ENCODE measurements at regions not wholly inside any gene's neighbourhood (a gene's known extent, or its start where the extent isn't known, plus 50 kb on each side); places are given as distances from the start of the nearest gene placed in this dataset.

DNA sequence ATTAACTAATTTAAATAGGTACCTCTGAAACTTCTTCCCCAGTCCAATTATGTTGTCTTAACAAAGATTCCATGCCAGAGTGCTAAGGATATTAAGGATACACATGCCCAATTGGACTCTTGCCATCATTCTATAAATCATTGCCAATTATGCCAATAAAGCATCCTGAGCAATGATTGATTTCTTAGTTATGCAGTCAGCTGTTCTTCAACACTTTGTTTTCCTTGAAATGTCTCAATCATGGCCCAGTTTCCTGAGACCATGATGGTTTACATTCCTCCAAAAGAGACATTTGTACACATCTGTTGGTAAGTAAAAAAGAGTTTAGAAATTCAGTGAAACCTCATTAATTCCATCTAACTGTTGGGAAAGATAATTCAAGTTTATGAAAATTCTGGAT, 180.4 kb upstream of the PKN2 start:
- Histone ChIP-seq H3K27ac (ENCODE audit: low read length) (no peak overlapping the region), H3K4me3 (ENCODE audit: low read length) (no peak overlapping the region), H3K27me3 (replicated peaks; ENCODE audit: insufficient read depth, low read length) (no peaks in the 10 kb centered on the region), H3K9me3 (replicated peaks; ENCODE audit: insufficient read depth, low read length) (no peaks in the 10 kb centered on the region), H3K4me1 (ENCODE audit: low read length) (no peaks in the 10 kb centered on the region), H3K36me3 (replicated peaks; ENCODE audit: insufficient read depth, low read length) (no peaks in the 10 kb centered on the region), H3K79me2 (ENCODE audit: low read length) (no peaks in the 10 kb centered on the region), H3F3A (ENCODE audit: insufficient read depth, low read length) (no peaks in the 10 kb centered on the region), H3K9me2 (replicated peaks; ENCODE audit: insufficient read depth, low read length) (no peaks in the 10 kb centered on the region), H4K20me1 (ENCODE audit: insufficient read depth, low read length) (no peaks in the 10 kb centered on the region), H3K4me2 (ENCODE audit: low read depth, low read length) (no peak overlapping the region), H2AFZ (ENCODE audit: low read length) (no peak overlapping the region), H3K9ac (ENCODE audit: low read length) (no peak overlapping the region)
- DNase-seq: no peak
- TF ChIP-seq, protein P1, sequence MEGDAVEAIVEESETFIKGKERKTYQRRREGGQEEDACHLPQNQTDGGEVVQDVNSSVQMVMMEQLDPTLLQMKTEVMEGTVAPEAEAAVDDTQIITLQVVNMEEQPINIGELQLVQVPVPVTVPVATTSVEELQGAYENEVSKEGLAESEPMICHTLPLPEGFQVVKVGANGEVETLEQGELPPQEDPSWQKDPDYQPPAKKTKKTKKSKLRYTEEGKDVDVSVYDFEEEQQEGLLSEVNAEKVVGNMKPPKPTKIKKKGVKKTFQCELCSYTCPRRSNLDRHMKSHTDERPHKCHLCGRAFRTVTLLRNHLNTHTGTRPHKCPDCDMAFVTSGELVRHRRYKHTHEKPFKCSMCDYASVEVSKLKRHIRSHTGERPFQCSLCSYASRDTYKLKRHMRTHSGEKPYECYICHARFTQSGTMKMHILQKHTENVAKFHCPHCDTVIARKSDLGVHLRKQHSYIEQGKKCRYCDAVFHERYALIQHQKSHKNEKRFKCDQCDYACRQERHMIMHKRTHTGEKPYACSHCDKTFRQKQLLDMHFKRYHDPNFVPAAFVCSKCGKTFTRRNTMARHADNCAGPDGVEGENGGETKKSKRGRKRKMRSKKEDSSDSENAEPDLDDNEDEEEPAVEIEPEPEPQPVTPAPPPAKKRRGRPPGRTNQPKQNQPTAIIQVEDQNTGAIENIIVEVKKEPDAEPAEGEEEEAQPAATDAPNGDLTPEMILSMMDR (IDR thresholded peaks at IDR 0.05; ENCODE audit: low read length): no peak
- no peak for TF ChIP-seq EZH2phosphoT487 (IDR thresholded peaks at IDR 0.05; ENCODE audit: low read length)

DNA sequence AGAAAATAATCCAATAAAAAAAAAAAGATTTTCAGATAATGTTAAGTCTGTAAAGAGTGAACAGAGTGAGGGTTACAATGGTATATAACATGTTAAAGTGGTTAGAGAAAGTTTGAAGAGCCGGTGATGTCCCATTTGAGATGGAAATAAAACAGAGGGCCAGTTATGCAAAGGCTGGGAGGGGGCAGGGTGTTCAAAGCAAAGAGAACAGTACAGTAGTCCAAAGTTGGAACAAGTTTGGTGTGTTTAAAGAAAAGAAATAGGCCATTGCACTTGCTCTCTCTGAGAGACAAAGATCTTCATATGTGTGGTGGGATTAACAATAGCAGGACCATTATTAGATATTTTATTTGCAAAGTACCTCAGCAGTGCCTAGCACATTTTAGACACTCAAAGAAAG, 179.5 kb upstream of the PKN2 start:
- H3K79me2 ChIP-seq (ENCODE audit: low read length): no peaks in the 10 kb centered on the region
- no peaks in the 10 kb centered on the region for H4K20me1 ChIP-seq (ENCODE audit: insufficient read depth, low read length)
- no peak overlapping the region for H3K4me2 ChIP-seq (ENCODE audit: low read depth, low read length)
- no peaks in the 10 kb centered on the region for H3F3A ChIP-seq (ENCODE audit: insufficient read depth, low read length)
- no peaks in the 10 kb centered on the region for H3K36me3 ChIP-seq (replicated peaks; ENCODE audit: insufficient read depth, low read length)
- H3K9me3 ChIP-seq (replicated peaks; ENCODE audit: insufficient read depth, low read length): no peaks in the 10 kb centered on the region
- H3K9me2 ChIP-seq (replicated peaks; ENCODE audit: insufficient read depth, low read length): no peaks in the 10 kb centered on the region
- no peak overlapping the region for H3K27ac ChIP-seq (ENCODE audit: low read length)
- H3K9ac ChIP-seq (ENCODE audit: low read length): no peak overlapping the region
- H3K4me3 ChIP-seq (ENCODE audit: low read length): no peak overlapping the region
- no peaks in the 10 kb centered on the region for H3K27me3 ChIP-seq (replicated peaks; ENCODE audit: insufficient read depth, low read length)
- H2AFZ ChIP-seq (ENCODE audit: low read length): no peak overlapping the region
- TF ChIP-seq, protein P1 (IDR thresholded peaks at IDR 0.05; ENCODE audit: low read length): no peak
- TF ChIP-seq EZH2 (optimal IDR thresholded peaks at IDR 0.05; ENCODE audit: low read depth, low read length): no peak
- TF ChIP-seq EZH2phosphoT487 (IDR thresholded peaks at IDR 0.05; ENCODE audit: low read length): no peak
- H3K4me1 ChIP-seq (ENCODE audit: low read length): no peaks in the 10 kb centered on the region
- DNase-seq: no peak

DNA sequence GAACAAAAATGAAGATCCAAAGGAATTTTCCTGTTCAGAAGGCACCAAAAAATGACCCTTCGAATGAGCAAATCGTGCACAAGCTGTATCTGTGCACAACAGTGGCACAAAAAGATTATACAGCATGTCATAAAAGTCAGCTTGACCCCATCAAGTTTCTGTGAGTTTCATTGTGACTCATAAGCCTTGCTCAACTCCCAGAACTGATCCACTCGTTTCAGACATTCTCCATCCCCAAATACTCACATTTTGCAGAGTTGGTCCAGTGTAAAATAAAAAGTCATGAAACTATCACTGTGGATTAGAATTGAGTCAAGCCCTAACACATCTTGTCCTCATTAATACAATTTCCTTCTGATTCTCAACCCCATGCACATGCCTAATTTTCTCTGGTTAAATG, 174.7 kb upstream of the PKN2 start:
- H3K4me2 ChIP-seq (ENCODE audit: low read depth, low read length): no peak overlapping the region
- TF ChIP-seq EZH2 (optimal IDR thresholded peaks at IDR 0.05; ENCODE audit: low read depth, low read length): no peak
- no peak for TF ChIP-seq EZH2phosphoT487 (IDR thresholded peaks at IDR 0.05; ENCODE audit: low read length)
- TF ChIP-seq, protein P1 (IDR thresholded peaks at IDR 0.05; ENCODE audit: low read length): no peak

More for the DNA sequence above, 174.7 kb upstream of the PKN2 start:
- Histone ChIP-seq H3K9me2 (replicated peaks; ENCODE audit: insufficient read depth, low read length) (no peaks in the 10 kb centered on the region), H3K4me1 (ENCODE audit: low read length) (no peaks in the 10 kb centered on the region), H3K4me3 (ENCODE audit: low read length) (no peak overlapping the region), H3K9me3 (replicated peaks; ENCODE audit: insufficient read depth, low read length) (no peaks in the 10 kb centered on the region), H3K36me3 (replicated peaks; ENCODE audit: insufficient read depth, low read length) (no peaks in the 10 kb centered on the region), H2AFZ (ENCODE audit: low read length) (no peak overlapping the region), H3F3A (ENCODE audit: insufficient read depth, low read length) (no peaks in the 10 kb centered on the region), H4K20me1 (ENCODE audit: insufficient read depth, low read length) (no peaks in the 10 kb centered on the region), H3K27me3 (replicated peaks; ENCODE audit: insufficient read depth, low read length) (no peaks in the 10 kb centered on the region), H3K9ac (ENCODE audit: low read length) (no peak overlapping the region), H3K27ac (ENCODE audit: low read length) (no peak overlapping the region), H3K79me2 (ENCODE audit: low read length) (no peaks in the 10 kb centered on the region)
- no peak for DNase-seq
